Nephron progenitor cell (in vitro differentiated cells): ENCODE measurements at regions not wholly inside any gene's neighbourhood (a gene's known extent, or its start where the extent isn't known, plus 50 kb on each side); places are given as distances from the start of the nearest gene placed in this dataset.
"Not testable (repeated sequence)": the region's sequence is repeated elsewhere in the genome, so short reads cannot be mapped to it uniquely, and the experiment has no call there.

Experiments used
- DNase-seq: peaks from one replicate; pipeline ENCODE4 v3.0.0; 2021
- H3K27ac Mint-ChIP-seq: 2 replicates; pipeline ENCODE4 v1.8.0; 2021; ENCODE audit warnings: mild to moderate bottlenecking, moderate library complexity, mixed read lengths
- H3K27me3 Mint-ChIP-seq: 2 replicates; pipeline ENCODE4 v1.8.0; 2021; ENCODE audit warnings: mild to moderate bottlenecking, low read depth, mixed read lengths; ENCODE audit not compliant: poor library complexity
- H3K36me3 Mint-ChIP-seq: 2 replicates; pipeline ENCODE4 v1.8.0; 2021; ENCODE audit warnings: low read depth, mixed read lengths
- H3K4me1 Mint-ChIP-seq: 2 replicates; pipeline ENCODE4 v1.8.0; 2021; ENCODE audit warnings: mixed read lengths
- H3K4me3 Mint-ChIP-seq: 2 replicates; pipeline ENCODE4 v1.8.0; 2021; ENCODE audit warnings: mild to moderate bottlenecking, moderate library complexity, mixed read lengths
- H3K9me3 Mint-ChIP-seq: 2 replicates; pipeline ENCODE4 v1.8.0; 2021; ENCODE audit warnings: mild to moderate bottlenecking, moderate library complexity, mixed read lengths
- TF ChIP-seq, protein P1 (sequence below): fragments of 200-600 bp; sonication (generic); IDR thresholded peaks from 2 replicates; pipeline ENCODE4 v1.5.0; 2021; ENCODE audit warnings: antibody characterized with exemption

DNA sequence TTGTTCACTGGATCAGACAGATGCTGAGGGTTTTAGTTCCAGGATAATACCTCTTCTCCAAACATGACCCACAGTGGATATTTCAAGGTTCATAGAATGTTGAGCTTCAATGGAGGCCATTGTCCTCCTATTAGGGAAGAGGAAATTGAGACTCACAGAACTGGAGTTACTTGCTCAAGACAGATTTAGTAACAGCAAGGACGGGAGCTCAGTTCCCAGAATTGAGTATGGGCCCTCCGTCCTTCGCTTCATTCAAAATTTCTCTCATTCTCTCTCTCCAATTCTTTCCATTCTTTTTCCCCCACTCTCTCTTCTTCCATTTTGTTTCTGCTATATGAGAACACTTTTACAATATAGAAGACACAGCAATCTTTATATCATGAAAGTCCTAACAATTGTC, 94.0 kb downstream of the DNAJB9 start:
- Mint-ChIP-seq H3K27ac (no peak overlapping the region), H3K4me3 (no peak overlapping the region), H3K36me3 (no peaks in the 10 kb centered on the region), H3K9me3 (no peaks in the 10 kb centered on the region), H3K27me3 (no peaks in the 10 kb centered on the region), H3K4me1 (no peaks in the 10 kb centered on the region)
- TF ChIP-seq, protein P1, sequence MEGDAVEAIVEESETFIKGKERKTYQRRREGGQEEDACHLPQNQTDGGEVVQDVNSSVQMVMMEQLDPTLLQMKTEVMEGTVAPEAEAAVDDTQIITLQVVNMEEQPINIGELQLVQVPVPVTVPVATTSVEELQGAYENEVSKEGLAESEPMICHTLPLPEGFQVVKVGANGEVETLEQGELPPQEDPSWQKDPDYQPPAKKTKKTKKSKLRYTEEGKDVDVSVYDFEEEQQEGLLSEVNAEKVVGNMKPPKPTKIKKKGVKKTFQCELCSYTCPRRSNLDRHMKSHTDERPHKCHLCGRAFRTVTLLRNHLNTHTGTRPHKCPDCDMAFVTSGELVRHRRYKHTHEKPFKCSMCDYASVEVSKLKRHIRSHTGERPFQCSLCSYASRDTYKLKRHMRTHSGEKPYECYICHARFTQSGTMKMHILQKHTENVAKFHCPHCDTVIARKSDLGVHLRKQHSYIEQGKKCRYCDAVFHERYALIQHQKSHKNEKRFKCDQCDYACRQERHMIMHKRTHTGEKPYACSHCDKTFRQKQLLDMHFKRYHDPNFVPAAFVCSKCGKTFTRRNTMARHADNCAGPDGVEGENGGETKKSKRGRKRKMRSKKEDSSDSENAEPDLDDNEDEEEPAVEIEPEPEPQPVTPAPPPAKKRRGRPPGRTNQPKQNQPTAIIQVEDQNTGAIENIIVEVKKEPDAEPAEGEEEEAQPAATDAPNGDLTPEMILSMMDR, result no peak
- no peak for DNase-seq

DNA sequence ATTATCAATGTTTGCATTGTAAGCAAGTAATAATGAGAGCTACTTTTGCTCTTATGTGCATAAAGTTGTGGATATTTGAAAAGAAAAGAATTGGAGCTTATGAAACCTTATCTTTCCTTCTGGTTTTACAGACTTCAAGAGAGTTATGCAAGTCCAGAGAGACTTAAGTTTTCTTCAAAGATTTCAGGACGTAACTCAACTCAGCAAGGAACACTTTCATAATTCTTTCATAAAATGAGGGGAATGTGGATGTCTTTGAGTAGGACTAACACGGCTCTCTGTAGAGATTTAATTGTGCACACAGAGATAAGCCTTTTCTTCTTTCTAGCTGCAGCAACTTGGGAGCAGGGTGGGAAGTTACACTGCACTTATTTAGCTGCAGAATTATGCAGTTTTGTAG, 97.5 kb downstream of the DNAJB9 start:
- Mint-ChIP-seq H3K27me3 (no peaks in the 10 kb centered on the region), H3K27ac (no peak overlapping the region), H3K4me3 (no peak overlapping the region), H3K36me3 (no peaks in the 10 kb centered on the region), H3K9me3 (peaks cover 11% of the 10 kb centered on the region), H3K4me1 (no peaks in the 10 kb centered on the region)
- TF ChIP-seq, protein P1, result no peak
- DNase-seq, result no peak

DNA sequence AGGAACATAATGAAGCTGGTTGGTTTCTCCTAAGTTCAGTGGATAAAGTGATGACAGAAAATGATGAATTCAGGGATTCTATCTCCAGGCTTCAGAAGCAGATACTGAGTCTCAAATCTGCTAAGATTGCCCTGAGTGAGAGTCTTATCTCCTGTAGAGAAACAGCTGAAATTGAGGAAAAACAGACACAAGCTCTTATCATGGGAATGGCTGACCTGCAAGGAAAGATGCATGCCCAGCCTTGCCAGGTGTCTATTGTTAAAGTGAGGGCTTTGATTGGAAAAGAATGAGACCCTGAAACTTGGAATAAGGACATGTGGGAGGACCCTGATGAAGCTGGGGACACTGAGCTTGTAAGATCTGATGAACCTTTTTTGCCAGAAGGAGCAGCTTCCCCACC, 100.3 kb downstream of the DNAJB9 start:
- peaks cover 11% of the 10 kb centered on the region for H3K9me3 Mint-ChIP-seq
- TF ChIP-seq, protein P1, result no peak
- H3K4me3 Mint-ChIP-seq, result no peak overlapping the region
- H3K27ac Mint-ChIP-seq, result no peak overlapping the region
- DNase-seq, result no peak
- no peaks in the 10 kb centered on the region for H3K4me1 Mint-ChIP-seq
- H3K36me3 Mint-ChIP-seq, result no peaks in the 10 kb centered on the region
- no peaks in the 10 kb centered on the region for H3K27me3 Mint-ChIP-seq

DNA sequence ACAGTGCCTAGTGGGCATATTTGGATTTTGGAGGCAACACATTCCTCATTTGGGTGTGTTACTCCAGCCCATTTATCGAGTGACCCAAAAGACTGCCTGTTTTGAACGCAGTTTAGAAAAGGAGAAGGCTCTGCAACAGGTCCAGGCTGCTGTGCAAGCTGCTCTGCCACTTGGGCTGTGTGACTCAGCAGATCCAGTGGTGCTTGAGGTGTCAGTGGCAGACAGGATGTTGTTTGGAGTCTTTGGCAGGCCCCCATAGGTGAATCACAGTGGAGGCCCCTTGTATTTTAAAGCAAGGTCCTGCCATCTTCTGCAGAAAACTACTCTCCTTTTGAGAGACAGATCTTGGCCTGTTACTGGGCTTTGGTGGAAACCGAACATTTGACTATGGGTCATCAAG, 104.0 kb downstream of the DNAJB9 start:
- not testable (repeated sequence) for H3K4me1 Mint-ChIP-seq, H3K4me3 Mint-ChIP-seq, H3K27me3 Mint-ChIP-seq, H3K36me3 Mint-ChIP-seq, H3K27ac Mint-ChIP-seq, DNase-seq
- peaks cover 11% of the 10 kb centered on the region for H3K9me3 Mint-ChIP-seq

DNA sequence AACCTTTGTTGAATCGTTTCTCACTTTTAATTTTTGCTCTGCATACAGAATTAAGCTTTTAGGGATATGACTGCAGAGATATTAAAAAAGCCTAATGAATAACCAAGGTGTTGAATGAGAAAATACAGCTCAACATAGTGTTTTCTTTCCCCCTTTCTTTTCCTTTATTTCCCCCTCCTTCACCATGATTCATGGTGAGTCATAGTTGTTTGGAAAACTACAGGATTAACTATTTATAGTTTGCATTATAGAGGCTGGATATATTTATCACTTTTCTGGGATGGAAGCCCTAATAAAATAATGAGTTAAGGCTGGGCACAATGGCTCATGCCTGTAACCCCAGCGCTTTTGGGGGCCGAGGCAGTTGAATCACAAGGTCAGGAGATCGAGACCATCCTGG, 115.0 kb downstream of the DNAJB9 start:
- TF ChIP-seq, protein P1, result no peak
- Mint-ChIP-seq H3K27me3 (peaks cover 2% of the 10 kb centered on the region), H3K27ac (no peak overlapping the region), H3K9me3 (no peaks in the 10 kb centered on the region), H3K4me1 (no peaks in the 10 kb centered on the region), H3K4me3 (no peak overlapping the region), H3K36me3 (no peaks in the 10 kb centered on the region)
- no peak for DNase-seq

DNA sequence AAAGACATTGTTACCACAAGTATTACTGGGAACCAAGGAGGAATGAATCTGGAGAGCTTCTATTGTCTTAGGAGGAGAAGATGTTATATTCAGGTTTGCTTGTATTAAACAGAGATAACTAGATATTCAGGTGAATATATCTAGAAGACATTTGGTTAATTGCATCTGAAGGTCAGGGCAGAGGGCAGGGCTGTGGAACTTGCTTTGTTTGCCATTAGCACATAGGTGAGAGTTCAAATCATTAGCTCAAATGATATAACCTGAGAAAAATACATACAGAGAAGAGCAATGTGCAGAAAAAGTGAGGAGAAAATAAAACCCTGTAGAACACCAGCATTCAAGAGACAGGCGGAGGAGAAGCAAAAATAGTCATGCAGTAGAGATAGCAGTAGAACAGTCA, 116.8 kb downstream of the DNAJB9 start:
- no peaks in the 10 kb centered on the region for H3K27me3 Mint-ChIP-seq
- TF ChIP-seq, protein P1, result no peak
- no peaks in the 10 kb centered on the region for H3K36me3 Mint-ChIP-seq
- H3K9me3 Mint-ChIP-seq, result no peaks in the 10 kb centered on the region
- H3K4me3 Mint-ChIP-seq, result no peak overlapping the region
- H3K27ac Mint-ChIP-seq, result no peak overlapping the region
- no peak for DNase-seq
- H3K4me1 Mint-ChIP-seq, result no peaks in the 10 kb centered on the region

DNA sequence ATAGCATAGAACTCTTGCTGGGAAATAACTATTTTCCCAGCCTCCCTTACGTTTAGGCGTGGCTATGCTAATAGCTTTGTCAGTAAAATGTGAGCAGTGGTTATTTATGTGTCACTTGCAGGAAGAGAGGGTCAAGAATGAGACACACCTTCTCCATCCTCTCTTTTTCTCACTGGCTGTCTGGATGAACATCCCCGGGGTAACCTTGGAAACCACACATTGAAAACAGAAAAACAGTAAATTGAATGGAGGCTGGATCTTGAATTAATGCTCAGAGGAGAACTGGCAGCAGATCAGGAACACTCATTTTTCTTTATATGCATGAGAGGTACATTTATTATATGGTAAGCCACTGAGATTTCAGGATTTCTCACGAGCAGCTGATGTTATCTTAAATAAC, 127.6 kb downstream of the DNAJB9 start:
- TF ChIP-seq, protein P1, result no peak
- H3K27me3 Mint-ChIP-seq, result peaks cover 2% of the 10 kb centered on the region
- H3K4me3 Mint-ChIP-seq, result no peak overlapping the region
- no peak overlapping the region for H3K27ac Mint-ChIP-seq
- H3K4me1 Mint-ChIP-seq, result no peaks in the 10 kb centered on the region
- no peaks in the 10 kb centered on the region for H3K36me3 Mint-ChIP-seq
- no peak for DNase-seq
- no peaks in the 10 kb centered on the region for H3K9me3 Mint-ChIP-seq
